RWPE2 (cell line): ENCODE measurements at regions not wholly inside any gene's neighbourhood (a gene's known extent, or its start where the extent isn't known, plus 50 kb on each side); places are given as distances from the start of the nearest gene placed in this dataset.

ENCODE experiments used
- ATAC-seq: fragments of 200-7000 bp; cut with Tn5 transposase; 3 replicates; pipeline ENCODE4 v1.9.1; 2021; ENCODE audit warnings: low read depth
- DNase-seq: peaks from one replicate; pipeline ENCODE4 v3.0.0-alpha.2; 2020; ENCODE audit warnings: low spot score
- H3K27ac ChIP-seq: fragments of 450-650 bp; 2 replicates; pipeline ENCODE4 v1.5.1; 2017; ENCODE audit warnings: mild to moderate bottlenecking; ENCODE audit not compliant: poor library complexity, severe bottlenecking
- H3K27me3 ChIP-seq: fragments of 250-450 bp; sonication (Bioruptor Pico); 2 replicates; pipeline ENCODE4 v1.5.1; 2021; ENCODE audit warnings: mild to moderate bottlenecking, moderate library complexity; ENCODE audit not compliant: insufficient read depth, poor library complexity, severe bottlenecking
- H3K36me3 ChIP-seq: fragments of 250-450 bp; sonication (Bioruptor Pico); 2 replicates; pipeline ENCODE4 v1.5.1; 2020; ENCODE audit warnings: low read depth, mild to moderate bottlenecking, moderate library complexity
- H3K4me1 ChIP-seq: fragments of 250-450 bp; sonication (Bioruptor Pico); 2 replicates; pipeline ENCODE4 v1.5.1; 2021; ENCODE audit warnings: mild to moderate bottlenecking, moderate library complexity; ENCODE audit not compliant: insufficient read depth, poor library complexity, severe bottlenecking
- H3K4me3 ChIP-seq: fragments of 250-450 bp; sonication (Bioruptor Pico); 2 replicates; pipeline ENCODE4 v1.5.1; 2021; ENCODE audit warnings: mild to moderate bottlenecking, moderate library complexity; ENCODE audit not compliant: severe bottlenecking
- H3K9me3 ChIP-seq: fragments of 250-450 bp; sonication (Bioruptor Pico); 2 replicates; pipeline ENCODE4 v1.5.1; 2021; ENCODE audit warnings: mild to moderate bottlenecking, moderate library complexity; ENCODE audit not compliant: severe bottlenecking
- TF ChIP-seq, protein P1 (sequence below): fragments of 450-650 bp; IDR thresholded peaks from one replicate; pipeline ENCODE4 v1.5.1; 2017; ENCODE audit warnings: mild to moderate bottlenecking, moderate library complexity; ENCODE audit not compliant: poor library complexity, severe bottlenecking

DNA sequence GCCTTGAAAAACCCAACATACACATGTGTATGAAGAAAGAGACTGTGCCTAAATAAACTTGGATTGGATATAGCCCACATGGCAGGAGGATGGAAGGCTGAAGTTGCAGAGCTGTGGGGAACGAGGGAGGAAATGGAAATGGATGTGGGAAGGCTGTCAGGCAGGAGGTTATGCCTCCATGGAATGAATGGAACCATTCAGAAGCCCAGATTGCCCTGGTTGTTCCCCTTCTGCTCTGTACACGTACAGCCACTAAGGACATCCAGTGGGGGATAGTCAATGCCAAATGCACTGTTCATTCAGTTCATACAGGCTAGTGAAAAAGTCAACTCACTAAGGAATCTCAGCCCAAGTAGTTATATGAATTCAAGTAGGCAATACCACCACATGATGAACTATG is 463.7 kb downstream of the TNS1 start:
- DNase-seq = no peak
- no peaks in the 10 kb centered on the region for H3K36me3 ChIP-seq
- no peaks in the 10 kb centered on the region for H3K4me1 ChIP-seq
- H3K4me3 ChIP-seq = no peak overlapping the region
- TF ChIP-seq, protein P1, sequence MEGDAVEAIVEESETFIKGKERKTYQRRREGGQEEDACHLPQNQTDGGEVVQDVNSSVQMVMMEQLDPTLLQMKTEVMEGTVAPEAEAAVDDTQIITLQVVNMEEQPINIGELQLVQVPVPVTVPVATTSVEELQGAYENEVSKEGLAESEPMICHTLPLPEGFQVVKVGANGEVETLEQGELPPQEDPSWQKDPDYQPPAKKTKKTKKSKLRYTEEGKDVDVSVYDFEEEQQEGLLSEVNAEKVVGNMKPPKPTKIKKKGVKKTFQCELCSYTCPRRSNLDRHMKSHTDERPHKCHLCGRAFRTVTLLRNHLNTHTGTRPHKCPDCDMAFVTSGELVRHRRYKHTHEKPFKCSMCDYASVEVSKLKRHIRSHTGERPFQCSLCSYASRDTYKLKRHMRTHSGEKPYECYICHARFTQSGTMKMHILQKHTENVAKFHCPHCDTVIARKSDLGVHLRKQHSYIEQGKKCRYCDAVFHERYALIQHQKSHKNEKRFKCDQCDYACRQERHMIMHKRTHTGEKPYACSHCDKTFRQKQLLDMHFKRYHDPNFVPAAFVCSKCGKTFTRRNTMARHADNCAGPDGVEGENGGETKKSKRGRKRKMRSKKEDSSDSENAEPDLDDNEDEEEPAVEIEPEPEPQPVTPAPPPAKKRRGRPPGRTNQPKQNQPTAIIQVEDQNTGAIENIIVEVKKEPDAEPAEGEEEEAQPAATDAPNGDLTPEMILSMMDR = no peak
- no peak overlapping the region for H3K27ac ChIP-seq
- peaks cover 18% of the 10 kb centered on the region for H3K27me3 ChIP-seq
- H3K9me3 ChIP-seq = no peaks in the 10 kb centered on the region
- no peak for ATAC-seq

DNA sequence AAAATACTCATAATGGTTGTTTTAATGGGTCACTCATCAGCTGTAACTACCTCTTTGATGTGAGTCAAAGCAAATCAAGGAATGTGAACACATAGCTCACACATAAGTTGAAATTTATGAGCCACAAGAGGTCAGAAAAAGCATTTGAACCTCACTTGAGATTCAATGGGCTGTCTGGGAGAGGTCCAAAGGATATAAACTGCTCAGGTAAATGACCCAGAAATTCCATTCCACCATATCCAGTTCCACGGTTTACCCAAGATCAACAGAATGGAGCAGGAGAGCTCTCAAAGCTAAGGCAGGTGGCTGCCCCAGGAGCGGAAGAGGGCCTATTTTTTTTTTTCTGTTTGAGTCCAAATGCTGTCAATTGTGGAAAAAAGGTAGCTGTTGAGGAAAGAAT is 464.1 kb downstream of the TNS1 start:
- ATAC-seq = no peak
- H3K4me1 ChIP-seq = no peaks in the 10 kb centered on the region
- no peak overlapping the region for H3K4me3 ChIP-seq
- TF ChIP-seq, protein P1 = no peak
- H3K9me3 ChIP-seq = no peaks in the 10 kb centered on the region
- H3K27me3 ChIP-seq = peaks cover 18% of the 10 kb centered on the region
- no peaks in the 10 kb centered on the region for H3K36me3 ChIP-seq
- DNase-seq = no peak
- H3K27ac ChIP-seq = no peak overlapping the region

DNA sequence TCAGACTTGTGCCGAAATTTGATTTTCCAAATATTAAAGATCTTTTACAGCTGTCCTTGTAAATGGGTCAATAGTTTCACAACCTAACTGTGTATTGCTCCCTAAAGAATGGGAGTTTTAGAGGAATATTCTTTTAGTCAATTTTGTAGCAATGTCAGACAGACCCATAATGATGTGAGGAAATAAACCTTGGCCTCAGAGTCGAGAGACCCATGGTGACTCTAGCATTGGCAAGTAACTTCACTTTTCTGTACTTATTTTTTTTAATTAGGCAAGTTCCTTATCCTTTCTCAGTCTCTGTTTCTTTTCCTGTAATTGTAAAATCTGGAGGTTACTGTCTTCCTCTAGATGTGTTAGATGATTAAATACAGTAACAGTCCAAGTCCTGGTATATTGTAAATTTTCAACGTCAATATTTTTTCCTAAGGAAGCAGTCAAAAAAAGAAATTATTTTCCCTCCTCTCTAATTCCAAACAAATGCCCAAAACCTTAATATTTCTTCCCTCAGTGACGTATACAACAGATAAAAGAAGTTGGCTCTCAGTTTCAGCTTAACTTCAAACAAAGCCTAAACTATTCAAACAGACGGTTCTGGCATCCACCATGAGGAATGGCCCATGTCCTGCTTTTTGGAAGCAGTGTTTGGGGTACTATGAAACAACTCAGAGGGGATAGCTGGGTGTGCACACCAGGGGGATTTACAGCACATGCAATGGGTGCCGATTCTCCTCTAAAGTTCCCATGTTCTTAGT is 466.7 kb downstream of the TNS1 start:
- Histone ChIP-seq H3K4me1 (no peaks in the 10 kb centered on the region), H3K4me3 (no peak overlapping the region), H3K27me3 (peaks cover 18% of the 10 kb centered on the region), H3K27ac (no peak overlapping the region), H3K9me3 (no peaks in the 10 kb centered on the region), H3K36me3 (no peaks in the 10 kb centered on the region)
- TF ChIP-seq, protein P1 = no peak
- DNase-seq = no peak
- no peak for ATAC-seq

DNA sequence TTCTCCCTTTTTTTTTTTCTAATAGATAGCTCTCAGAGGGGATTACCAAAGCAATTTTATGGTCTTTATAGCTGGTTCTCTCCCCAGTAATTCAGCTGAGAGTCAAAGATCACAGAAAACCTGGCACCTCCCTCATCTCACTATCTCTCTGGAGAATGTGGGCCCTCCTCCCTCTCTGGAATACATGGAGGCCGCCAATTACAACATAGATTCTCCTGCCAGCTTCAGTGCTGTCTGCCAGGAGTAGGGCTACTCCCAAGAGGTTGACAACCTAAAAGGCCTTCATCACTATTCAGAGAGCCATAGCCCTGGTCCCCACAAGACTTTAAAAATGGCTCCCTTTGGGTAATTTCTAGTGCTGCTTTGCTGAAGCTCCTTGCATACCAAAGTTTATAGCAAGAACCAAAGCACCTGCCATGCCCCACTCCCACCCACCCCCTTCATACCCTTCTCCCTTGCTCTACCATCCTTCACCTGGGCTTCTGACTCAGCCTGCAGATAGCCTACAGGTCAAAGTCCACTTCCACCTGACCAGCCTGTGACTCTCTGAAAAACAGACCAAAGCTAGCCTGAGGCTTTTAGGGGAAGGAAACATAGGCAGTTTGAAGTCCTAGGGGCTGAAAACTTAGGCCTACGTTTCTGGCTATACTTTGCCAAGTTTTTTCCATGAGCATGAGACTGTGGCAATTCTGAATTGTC is 472.3 kb downstream of the TNS1 start:
- no peak overlapping the region for H3K4me3 ChIP-seq
- ATAC-seq (no peak), DNase-seq (no peak)
- TF ChIP-seq, protein P1 = no peak
- no peak overlapping the region for H3K27ac ChIP-seq
- no peaks in the 10 kb centered on the region for H3K4me1 ChIP-seq
- H3K9me3 ChIP-seq = no peaks in the 10 kb centered on the region
- H3K36me3 ChIP-seq = no peaks in the 10 kb centered on the region
- H3K27me3 ChIP-seq = peaks cover 5% of the 10 kb centered on the region

DNA sequence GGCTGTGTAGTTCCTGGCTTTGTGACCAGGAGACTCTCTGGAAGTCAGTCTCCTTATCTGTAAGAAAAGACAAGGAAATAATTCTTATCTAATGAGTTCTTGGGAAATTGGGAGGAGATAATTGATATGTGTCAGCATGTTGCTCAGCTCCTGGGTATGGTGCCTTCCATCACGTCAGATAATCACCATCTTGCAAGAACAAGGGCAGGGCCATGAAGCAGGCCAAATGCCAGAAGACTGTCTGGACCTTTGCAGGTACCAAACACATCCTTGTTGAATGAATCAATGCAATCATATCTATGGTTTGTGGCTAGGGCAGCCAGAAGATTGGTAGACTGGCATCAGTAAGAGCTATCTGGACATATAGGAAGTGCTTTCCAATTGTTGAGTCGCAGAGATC is 473.5 kb downstream of the TNS1 start:
- Histone ChIP-seq H3K4me3 (no peak overlapping the region), H3K27ac (no peak overlapping the region), H3K9me3 (no peaks in the 10 kb centered on the region), H3K27me3 (peaks cover 7% of the 10 kb centered on the region), H3K4me1 (no peaks in the 10 kb centered on the region), H3K36me3 (no peaks in the 10 kb centered on the region)
- ATAC-seq = no peak
- DNase-seq = no peak
- TF ChIP-seq, protein P1 = no peak
